ENCODE measurements at regions not wholly inside any gene's neighbourhood (a gene's known extent, or its start where the extent isn't known, plus 50 kb on each side); places are given as distances from the start of the nearest gene placed in this dataset.
"Not testable (repeated sequence)": the region's sequence is repeated elsewhere in the genome, so short reads cannot be mapped to it uniquely, and the experiment has no call there.

DNA sequence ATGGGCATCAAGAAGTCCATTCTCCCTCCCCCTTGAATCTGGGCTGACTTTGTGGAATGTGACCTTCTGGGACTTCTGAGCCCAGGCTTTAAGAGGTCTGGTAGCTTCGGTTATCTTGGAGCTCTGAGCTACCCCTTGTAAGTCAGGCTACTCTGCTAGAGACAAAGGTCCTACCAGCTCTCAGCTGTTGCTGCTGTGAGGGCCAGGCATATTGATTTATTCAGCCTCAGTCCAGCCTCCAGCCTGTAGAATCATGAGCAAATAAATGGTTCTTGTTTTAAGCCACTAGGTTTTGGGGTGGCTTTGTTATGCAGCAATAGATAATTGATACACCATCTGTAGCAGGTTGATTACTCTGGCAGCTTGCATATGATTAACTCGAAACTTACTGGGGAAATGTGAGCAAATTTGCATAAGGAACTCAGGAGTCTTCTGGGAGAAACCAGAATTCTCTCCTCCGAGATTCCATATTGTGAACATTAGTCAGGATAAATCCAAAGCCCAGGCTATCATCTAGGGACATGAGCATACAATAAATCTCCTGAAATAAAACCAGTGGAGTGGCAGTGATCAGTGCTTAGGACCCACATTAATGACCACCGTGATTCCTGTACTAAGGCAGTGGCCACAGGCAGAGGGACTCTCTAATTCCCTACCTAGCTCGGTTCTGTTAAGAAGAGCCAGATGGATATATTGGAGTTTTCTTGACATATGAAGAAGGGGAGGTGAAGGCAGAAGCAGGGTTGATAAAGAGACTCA, 336.1 kb downstream of the CDC5L start:
- DNase-seq: no peak

DNA sequence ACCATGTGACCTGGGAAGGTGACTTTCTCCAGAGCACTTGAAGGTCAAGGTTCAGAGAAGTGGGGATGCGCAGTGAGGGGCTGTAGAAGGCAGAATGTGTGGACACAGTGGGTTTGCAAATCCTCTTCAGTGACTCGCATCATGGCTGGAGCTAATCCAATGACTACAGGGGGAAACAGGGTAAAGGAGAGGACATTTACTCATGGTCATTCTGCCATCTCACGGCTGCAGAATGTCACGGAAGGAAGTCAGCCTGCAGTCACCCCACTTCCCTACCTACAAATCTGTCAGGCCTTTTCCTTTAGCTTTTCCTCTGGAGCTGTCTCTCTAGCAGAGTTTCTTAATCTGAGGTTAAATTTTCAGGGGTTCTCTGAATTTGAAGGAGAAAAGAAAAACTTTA, 337.6 kb downstream of the CDC5L start:
- DNase-seq: no peak

DNA sequence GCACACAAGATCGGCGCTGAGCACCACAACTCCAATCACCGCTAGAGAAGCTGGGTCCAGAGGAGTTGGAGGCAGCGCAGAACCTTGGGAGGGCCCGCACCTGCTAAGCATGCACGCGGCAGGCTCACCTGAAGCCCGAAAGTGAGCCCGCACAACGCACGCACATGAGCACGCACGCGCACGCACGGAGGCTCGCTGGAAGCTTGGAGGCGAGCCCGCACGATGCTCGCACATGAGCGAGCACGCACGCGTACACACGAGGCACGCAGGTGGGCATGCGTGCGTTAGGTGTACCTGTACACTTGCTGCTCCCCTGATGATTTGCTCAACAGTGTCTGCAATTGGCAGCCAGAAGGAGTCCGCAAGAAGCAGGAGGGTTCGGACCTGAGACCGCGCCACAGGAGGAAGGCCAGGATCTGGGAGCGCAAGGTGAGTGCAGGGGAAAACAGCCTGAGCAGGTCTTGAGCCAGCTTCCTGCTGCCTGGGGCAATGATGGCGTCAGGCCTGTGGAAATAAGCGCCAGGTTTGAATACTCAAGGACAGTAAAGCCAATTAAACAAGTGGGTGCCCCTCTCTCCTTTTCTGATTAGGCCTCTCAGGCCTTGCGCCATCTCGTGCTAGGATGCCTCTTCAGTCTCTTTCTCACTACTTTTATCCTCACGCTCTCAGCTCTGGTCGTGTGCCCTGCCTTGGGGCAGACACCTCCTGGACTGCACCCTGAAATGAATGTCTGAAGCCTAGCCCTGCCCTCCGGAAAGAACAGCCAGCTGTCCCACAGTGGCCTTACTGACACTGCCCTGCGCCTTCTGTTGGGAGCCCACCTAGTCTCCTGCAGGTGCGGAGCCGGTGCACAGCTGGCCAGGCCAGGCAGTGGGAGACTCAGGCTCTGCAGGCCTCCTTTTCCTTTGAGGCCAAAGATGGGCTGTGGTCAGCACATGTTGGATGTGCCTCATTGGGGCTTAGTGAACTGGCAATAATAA, 340.4 kb downstream of the CDC5L start:
- DNase-seq: no peak

DNA sequence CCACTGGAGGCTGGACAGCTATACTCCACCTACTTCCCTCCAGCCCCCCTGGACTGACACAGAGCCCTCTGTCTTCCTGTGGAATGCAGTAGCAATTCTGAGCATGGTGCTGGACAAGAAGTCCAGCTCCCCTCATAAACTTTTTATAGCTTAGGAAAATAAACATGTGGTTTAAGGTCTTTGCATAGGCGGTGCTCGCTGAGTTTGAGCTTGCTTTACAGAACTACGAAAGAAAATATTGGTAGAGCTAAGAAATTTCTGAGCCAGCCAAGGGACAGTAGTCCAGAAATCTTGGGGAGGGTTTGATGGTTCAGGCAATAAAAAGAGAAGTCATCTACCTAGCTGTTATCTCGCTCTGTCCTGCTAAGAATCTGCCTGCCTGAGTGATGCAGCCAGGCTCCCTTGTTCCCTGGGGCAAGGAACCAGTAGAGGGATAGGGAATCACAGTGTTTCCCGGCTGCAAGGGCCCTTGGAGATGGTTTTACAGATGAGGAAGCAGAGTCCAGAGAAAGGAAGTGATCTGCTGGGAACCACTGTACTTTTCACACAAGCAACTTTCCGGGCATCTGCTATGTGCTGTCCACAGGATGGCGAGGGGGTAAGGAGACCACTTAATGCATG, 343.4 kb downstream of the CDC5L start:
- DNase-seq: no peak

DNA sequence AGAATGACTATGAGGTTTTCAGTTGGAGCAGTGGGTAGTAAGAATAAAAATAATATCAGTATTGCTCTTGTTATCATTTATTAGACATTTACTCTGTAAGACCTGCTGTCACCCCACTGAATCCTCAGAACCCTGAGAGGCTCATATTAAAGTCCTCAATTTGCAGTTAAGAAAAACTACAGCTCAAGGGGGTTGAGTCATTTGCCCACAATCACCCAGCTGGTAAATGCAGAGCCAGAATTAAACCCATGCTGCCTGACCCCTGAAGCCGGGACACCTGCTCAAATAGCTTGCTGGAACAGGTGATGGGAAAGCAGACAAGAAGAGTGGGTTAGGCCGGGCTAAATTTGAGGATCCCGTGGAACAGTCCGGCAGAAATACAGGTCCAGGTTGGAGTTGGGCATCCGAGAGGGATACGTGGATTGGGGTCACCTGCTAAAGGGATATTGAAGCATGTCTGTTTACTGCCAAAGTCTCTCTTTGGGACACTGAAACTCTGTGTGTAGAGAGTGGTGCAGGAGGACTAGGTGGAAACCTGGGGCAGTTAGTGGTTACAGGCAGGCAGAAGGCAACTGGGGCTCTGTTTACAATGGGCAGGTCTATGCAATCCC, 344.1 kb downstream of the CDC5L start:
- no peak for DNase-seq

DNA sequence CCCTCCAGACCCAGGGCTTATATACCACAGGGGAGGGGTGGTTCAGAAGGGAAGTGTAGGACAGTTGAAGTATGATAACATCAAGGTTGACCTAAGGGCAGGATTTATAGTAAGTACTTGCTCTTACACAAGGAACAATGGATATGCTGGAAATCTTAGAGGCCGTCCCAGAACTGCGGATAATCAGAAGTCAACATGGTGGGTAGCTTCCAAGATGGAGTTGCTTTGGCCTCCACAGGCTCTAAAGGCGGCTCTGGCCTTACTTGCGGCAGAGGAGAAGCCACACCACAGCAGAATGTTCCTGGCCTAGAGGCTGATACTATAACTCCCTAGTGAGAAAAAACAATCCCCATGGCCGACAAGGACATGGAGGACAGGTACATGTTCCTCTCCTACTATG, 344.7 kb downstream of the CDC5L start:
- no peak for DNase-seq

DNA sequence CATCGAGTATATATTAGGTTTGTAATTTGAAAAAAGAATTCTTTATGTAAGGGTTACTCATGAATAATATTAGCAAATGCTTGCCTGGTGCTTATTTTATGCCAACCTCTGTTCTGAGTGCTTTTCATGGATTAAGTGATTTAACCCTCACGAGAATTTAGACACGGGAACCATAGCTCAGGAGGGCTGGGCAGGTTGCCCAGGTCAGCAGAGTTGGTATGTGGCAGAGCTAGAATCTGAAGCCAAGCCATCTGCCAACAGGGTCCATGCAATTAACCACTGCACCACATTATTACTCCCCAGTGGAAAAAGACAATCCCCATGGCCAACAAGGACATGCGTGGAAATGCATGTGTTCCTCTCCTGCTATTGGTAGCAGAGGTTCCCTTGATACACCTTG, 345.6 kb downstream of the CDC5L start:
- no peak for DNase-seq

DNA sequence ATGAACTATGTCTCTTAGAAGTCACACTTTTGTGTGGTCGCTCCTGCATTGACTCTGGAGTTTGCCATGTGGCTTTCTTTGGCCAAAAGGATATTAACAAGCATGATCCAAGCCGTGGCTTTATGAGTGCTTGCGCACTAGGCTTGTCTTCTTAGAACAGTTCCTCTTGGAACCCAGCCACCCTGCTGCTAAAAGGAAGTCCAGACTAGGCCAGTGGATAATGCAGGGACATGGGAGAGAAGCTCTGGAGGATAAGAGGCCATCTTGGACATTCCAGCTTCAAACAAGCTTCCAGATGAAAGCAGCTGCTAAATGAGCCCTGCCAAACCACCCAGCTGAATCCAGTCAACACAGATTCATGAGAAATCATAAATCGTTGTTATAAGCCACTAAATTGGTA, 346.4 kb downstream of the CDC5L start:
- DNase-seq: no peak

DNA sequence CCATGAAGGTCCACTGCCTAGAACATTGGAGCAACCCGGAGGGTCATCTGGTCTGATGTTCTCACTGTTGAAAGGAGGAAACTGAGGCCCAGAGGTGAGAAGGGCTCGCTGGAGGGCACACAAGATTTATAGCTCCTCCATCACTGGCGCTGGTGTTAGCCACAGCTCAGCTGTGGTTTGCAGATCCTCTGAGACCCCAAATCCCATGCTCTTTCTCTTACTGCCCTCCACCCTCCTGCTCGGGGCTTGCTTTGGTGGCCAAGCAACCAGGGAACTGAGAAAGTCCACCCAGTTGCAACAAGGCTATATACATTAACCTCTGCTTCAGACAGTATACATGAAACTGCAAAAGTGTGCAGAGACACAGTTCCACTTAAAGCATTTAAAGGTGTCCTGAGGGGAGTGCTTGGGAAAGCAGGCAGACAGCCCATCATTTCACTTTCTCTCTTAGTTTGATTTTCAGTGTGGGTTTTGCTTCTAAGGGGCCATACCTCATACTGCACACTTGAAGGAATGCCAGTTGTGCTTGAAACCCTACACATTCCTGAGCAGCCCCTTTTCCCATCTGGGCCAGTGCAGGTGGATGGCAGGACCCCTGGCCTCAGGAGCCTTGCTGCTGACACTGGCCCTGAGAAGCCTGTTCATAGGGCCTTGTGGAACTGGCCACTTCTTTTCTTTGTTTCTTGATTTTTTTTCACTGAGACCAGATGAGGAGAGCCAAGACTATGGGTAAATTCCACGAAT, 347.6 kb downstream of the CDC5L start:
- no peak for DNase-seq

DNA sequence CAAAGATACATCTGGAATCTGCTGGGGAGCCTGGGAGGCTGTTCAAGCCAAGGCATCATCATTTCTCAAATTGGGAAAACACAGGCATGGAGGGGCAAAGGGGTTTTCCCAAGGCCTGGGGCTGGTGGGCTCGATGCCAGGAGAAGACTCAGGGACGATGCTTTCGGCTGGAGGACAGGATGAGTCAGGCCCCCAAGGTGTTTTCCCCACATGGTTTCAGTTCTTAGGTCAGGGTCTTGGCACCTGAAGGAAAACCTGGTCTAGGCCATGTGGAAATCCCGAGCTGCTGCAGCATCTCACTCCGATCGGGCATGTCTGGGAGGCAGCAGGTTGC, 348.1 kb downstream of the CDC5L start:
- DNase-seq: no peak

DNA sequence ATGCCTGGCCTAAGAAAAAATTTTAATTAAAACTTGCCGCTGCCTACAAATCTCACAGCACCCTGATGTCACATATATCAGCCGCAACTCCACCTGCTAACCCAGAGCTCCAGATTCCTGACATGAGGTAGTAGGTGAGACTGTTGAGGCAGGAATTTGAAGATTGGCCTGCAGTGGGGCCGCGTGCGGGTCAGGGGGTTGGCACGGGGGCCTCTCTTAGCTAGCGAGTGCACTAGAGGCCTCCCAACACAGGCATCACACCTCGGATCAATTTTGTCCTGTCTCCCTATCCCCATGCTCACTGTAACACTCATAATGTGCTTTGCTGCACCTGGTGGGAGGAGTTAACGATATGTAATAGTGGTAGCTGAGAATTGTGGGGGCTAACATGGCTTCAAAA, 349.8 kb downstream of the CDC5L start:
- no peak for DNase-seq

DNA sequence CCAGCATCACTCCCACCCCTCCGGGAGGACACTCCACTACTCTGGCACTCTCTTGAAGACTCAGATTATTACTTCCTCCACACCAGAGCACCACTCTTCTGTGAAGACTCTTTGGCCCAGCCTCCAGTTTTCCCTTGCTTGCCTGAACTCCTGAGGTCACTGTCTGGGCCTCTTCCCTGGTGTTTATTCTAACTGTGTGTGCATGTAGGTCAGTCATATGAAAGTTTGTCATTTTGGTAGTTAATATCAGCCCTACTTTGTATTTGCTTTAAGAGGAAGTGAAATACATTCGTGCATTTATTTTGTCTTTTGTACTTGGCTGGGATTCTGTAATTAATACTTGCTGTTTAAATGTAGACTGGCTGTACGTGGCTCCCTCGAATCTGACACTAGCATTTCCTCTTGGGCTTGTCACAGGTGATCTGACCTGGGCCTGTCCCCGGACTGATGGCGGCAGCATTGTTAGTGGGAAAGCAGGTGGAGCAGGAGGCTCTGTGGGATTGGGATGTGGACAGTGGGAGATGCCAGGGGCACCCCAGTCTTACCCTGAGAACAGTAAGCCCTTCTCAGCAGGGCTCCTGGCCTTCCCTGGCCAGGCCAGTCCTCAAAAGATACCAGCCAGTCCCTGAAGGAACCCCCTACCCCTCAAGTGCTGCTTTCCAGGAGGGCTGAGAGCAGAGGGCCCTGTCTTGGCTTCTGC, 350.5 kb downstream of the CDC5L start:
- DNase-seq: no peak

DNA sequence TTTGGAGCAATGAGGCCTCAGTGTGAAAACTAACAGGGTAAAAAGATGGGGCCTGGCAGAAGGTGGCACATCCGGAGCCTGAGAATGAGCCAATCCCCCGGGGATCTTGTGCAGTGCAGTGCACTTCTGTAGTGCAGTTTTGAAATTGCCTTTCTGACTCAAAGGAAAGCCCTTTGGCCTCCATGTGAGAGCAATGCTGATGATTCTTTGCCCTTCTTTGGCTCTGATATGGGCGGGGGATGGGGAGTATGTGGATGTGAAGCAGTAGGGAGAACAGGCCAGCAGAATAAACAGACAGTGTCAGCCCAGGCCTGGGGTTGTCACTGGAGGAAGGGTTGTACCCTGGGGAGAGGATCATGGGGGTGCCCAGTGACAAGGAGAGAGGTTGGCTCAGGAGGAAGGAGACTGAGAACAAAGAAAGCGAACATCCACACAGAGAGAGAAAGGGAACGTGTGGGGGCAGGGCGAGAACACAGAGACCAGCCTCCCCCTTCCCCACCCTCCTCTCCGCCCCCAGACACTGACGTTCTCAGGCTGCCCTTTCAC, 351.2 kb downstream of the CDC5L start:
- no peak for DNase-seq

DNA sequence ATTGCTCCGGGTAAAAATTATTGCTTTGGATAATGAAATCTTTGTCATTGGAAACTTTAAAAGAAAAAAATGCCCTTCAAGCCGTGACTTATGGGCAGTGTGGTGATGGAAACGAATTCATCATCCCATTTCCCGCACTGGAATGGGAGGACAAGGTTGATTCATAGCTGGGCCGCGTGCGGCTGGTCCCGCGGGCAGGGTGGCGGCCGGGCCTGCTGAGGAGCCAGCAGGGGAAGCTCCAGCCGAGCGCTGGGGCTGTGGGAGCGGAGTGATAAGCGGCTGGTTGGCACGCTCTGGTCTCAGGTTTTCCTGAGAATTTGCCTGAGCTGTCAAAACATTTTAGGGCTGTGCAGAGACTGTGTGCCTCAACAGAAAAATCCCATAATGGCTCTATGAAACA, 351.7 kb downstream of the CDC5L start:
- DNase-seq: no peak

DNA sequence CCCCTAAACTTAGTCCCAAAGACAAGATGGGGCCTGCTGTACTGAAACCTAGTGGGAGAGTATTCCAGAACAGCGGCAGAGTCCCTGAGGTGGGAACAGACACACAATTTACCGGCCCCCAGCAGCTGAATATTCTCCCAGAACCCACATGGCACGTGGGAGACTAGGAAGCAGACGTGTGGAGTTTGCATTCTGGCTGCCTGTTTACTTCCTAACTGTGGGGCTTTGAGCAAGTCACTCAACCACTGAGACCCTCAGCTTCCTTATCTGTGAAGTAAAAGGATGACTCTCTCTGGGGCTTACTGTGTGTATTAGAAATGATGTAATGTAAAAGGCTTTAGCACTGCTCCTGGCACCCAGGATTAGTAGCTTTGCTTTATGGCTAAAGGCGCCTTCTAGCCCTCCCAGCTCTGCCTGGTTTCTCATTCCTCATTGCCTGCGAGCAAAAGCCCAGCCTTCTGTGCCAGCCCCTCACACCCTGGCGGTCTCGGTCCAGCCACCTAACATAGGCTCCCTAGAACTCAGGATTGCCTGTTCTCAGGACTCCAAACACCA, 353.1 kb downstream of the CDC5L start:
- no peak for DNase-seq

DNA sequence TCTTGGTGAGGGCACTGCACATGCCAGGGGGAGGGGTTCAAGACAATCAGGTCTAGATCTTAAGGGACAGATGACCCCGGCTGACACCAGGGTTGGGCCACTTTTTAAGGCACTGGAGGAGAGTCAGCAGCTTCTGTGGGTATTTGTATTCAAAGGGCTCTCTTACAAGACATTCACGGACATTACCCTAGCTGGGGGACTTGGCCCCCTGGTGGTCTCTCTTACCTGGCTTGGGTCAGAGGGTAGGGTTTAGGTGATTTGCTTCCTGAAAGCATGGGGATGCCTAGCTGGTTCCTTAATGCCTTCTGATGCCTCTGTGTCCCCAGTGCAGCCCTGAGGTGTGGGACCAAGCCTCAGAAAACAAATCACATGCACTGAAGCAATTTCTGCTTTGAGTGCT, 354.7 kb downstream of the CDC5L start:
- no peak for DNase-seq

DNA sequence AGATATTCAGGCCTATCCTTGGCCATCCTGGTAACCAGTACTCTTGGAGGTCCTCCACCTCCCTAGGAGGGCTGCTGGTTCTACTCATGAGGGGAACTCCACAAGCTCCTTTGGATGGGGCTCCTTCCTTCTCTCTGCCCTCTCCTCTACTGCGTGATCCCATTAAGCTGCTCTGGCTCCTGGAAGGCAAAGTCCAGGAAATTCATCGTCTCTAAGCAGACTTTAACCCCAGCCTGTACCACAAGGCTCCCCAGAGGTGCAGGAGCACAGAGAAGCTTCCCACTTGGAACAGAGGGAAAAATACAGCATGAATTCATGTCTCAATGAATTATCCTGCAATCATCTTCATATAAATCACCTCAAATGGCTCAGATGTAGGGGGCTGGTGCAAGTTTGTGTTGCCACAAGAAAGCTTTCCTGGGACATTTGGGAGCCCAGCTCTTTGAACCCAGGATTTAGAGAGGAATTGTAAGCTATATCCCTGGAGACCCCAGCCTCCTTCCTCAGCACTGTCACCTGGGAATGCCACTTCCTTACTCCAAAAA, 355.4 kb downstream of the CDC5L start:
- DNase-seq: no peak

DNA sequence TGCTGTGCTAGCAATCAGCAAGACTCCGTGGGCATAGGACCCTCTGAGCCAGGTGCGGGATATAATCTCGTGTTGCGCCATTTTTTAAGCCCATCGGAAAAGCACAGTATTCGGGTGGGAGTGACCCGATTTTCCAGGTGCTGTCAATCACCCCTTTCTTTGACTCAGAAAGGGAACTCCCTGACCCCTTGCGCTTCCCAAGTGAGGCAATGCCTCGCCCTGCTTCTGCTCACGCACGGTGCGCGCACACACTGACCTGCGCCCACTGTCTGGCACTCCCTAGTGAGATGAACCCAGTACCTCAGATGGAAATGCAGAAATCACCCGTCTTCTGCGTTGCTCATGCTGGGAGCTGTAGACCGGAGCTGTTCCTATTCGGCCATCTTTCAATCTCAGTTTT, 372.6 kb downstream of the CDC5L start:
- DNase-seq: not testable (repeated sequence)

DNA sequence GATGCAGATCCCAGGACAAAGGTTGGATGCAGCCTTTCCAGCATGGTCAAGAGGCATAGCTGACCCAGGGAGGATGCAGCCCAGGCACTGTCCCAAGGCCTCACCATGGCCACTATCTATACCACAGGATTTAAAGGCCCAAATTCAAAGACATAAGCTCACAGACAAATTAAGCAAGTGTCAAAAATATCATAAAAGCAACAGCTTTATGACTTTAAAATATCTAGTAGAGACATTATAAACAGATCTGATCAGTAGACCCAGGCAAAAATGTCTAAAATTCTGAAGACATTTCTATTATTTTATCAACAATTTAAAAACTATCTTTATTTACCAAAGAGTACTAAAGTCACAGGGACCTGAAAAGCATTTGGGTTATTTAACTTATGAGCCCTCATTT, 373.5 kb downstream of the CDC5L start:
- DNase-seq: no peak

DNA sequence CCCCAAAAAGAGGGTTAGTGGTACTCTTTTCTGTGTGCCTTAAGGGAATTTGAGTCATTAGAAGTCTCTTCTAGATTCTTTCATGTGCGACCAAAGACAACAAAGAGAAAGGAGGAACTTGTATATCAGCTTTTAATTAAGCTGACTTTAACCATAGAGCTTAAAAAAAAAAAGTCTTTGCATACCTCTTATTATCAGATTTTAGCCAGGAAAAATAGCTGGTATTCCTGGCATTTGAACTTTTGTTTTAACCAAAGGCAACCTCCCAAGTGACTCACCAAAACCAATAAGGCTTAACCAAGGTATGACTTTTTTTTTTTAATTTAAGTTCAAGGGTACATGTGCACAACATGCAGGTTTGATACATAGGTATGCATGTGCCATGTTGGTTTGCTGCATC, 375.0 kb downstream of the CDC5L start:
- DNase-seq: no peak

Measured in activated gamma-delta T cell (primary cell).